ENCODE measurements at regions not wholly inside any gene's neighbourhood (a gene's known extent, or its start where the extent isn't known, plus 50 kb on each side); places are given as distances from the start of the nearest gene placed in this dataset.

DNA sequence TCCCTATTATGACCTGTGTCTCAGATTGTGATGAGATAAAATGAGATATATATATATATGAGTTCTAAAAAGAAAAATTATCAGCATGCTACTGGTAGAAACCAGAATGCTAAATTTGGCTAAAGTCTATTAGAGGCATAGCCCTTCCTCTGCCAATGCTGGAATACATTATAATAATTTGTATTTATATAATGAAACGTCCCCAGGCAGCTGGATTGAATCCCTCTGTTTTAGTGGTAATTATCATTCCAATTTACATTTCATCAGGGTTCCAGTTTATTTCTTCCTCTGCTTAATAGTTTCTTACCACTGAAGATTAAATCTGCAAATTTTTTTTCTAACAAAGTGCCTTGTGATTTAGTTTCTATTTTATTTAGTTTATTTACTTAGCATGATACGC, 71.8 kb upstream of the ABI1 start:
- TF ChIP-seq HOXC10 (CRISPR knock-in tag; IDR thresholded peaks at IDR 0.05): no peak
- TF ChIP-seq ZNF302 (tag by site-specific recombination; IDR thresholded peaks at IDR 0.05; ENCODE audit: low read depth): no peak
- no peak for TF ChIP-seq ZNF394 (tag by site-specific recombination; IDR thresholded peaks at IDR 0.05; ENCODE audit: borderline replicate concordance)
- no peak for TF ChIP-seq ZNF202 (tag by site-specific recombination; IDR thresholded peaks at IDR 0.05; ENCODE audit: borderline replicate concordance)
